ENCODE measurements at regions not wholly inside any gene's neighbourhood (a gene's known extent, or its start where the extent isn't known, plus 50 kb on each side); places are given as distances from the start of the nearest gene placed in this dataset.

- TF ChIP-seq CTCF (IDR thresholded peaks at IDR 0.05; ENCODE audit: low read length) (no peak), EZH2 (IDR thresholded peaks at IDR 0.05; ENCODE audit: borderline replicate concordance, low read length) (no peak)
- no peak overlapping the region for H3K27ac ChIP-seq (ENCODE audit: low read depth, low read length, poor library complexity, severe bottlenecking)
- H3F3A ChIP-seq (ENCODE audit: insufficient read depth, low read length): no peaks in the 10 kb centered on the region
These were observed 2370.7 kb downstream of the PCDH7 start for GRCh38 chr4:33090910-33091309.

GRCh38 chr4:33091961-33092360, 2371.8 kb downstream of the PCDH7 start:
- no peaks in the 10 kb centered on the region for H3K36me3 ChIP-seq (ENCODE audit: insufficient read depth, low read length)
- no peaks in the 10 kb centered on the region for H3K27me3 ChIP-seq (ENCODE audit: insufficient read depth, low read length)
- no peaks in the 10 kb centered on the region for H3K9me3 ChIP-seq (ENCODE audit: low read length)
- H3K9ac ChIP-seq (ENCODE audit: low read length): no peak overlapping the region
- no peak overlapping the region for H3K27ac ChIP-seq (ENCODE audit: low read depth, low read length, poor library complexity, severe bottlenecking)
- H3K9me2 ChIP-seq (ENCODE audit: low read depth, low read length): no peaks in the 10 kb centered on the region
- no peaks in the 10 kb centered on the region for H3F3A ChIP-seq (ENCODE audit: insufficient read depth, low read length)
- no peaks in the 10 kb centered on the region for H3K79me2 ChIP-seq (ENCODE audit: insufficient read depth, low read length)
- H3K4me2 ChIP-seq (ENCODE audit: low read length): no peak overlapping the region
- H2AFZ ChIP-seq (ENCODE audit: low read length): no peak overlapping the region
- no peak for TF ChIP-seq EZH2 (IDR thresholded peaks at IDR 0.05; ENCODE audit: borderline replicate concordance, low read length)
- H3K4me3 ChIP-seq (ENCODE audit: low read depth, low read length, poor library complexity, severe bottlenecking): no peak overlapping the region
- no peaks in the 10 kb centered on the region for H4K20me1 ChIP-seq (ENCODE audit: insufficient read depth, low read length)
- peaks cover 10% of the 10 kb centered on the region for H3K4me1 ChIP-seq (ENCODE audit: insufficient read depth, low read length, severe bottlenecking)

More at GRCh38 chr4:33090910-33091309, 2370.7 kb downstream of the PCDH7 start:
- no peaks in the 10 kb centered on the region for H4K20me1 ChIP-seq (ENCODE audit: insufficient read depth, low read length)
- H3K9me3 ChIP-seq (ENCODE audit: low read length): no peaks in the 10 kb centered on the region
- no peaks in the 10 kb centered on the region for H3K36me3 ChIP-seq (ENCODE audit: insufficient read depth, low read length)
- H2AFZ ChIP-seq (ENCODE audit: low read length): no peak overlapping the region
- no peaks in the 10 kb centered on the region for H3K9me2 ChIP-seq (ENCODE audit: low read depth, low read length)
- H3K4me3 ChIP-seq (ENCODE audit: low read depth, low read length, poor library complexity, severe bottlenecking): no peak overlapping the region
- H3K9ac ChIP-seq (ENCODE audit: low read length): no peak overlapping the region
- H3K4me2 ChIP-seq (ENCODE audit: low read length): no peak overlapping the region
- H3K79me2 ChIP-seq (ENCODE audit: insufficient read depth, low read length): no peaks in the 10 kb centered on the region
- peaks cover 10% of the 10 kb centered on the region for H3K4me1 ChIP-seq (ENCODE audit: insufficient read depth, low read length, severe bottlenecking)
- H3K27me3 ChIP-seq (ENCODE audit: insufficient read depth, low read length): no peaks in the 10 kb centered on the region

- H3K36me3 ChIP-seq (ENCODE audit: insufficient read depth, low read length): no peaks in the 10 kb centered on the region
- H3K79me2 ChIP-seq (ENCODE audit: insufficient read depth, low read length): no peaks in the 10 kb centered on the region
- no peaks in the 10 kb centered on the region for H3F3A ChIP-seq (ENCODE audit: insufficient read depth, low read length)
- H3K4me2 ChIP-seq (ENCODE audit: low read length): peak overlapping the region; percentile 61
- H3K4me1 ChIP-seq (ENCODE audit: insufficient read depth, low read length, severe bottlenecking): peaks cover 35% of the 10 kb centered on the region
- no peaks in the 10 kb centered on the region for H3K27me3 ChIP-seq (ENCODE audit: insufficient read depth, low read length)
- no peaks in the 10 kb centered on the region for H4K20me1 ChIP-seq (ENCODE audit: insufficient read depth, low read length)
- H3K4me3 ChIP-seq (ENCODE audit: low read depth, low read length, poor library complexity, severe bottlenecking): peak overlapping the region; percentile 36
- TF ChIP-seq EZH2 (IDR thresholded peaks at IDR 0.05; ENCODE audit: borderline replicate concordance, low read length): no peak
- TF ChIP-seq CTCF (IDR thresholded peaks at IDR 0.05; ENCODE audit: low read length): no peak
- no peaks in the 10 kb centered on the region for H3K9me3 ChIP-seq (ENCODE audit: low read length)
- H3K9me2 ChIP-seq (ENCODE audit: low read depth, low read length): no peaks in the 10 kb centered on the region
- H2AFZ ChIP-seq (ENCODE audit: low read length): no peak overlapping the region
- H3K9ac ChIP-seq (ENCODE audit: low read length): no peak overlapping the region; the same call in 1 of the 2 replicates
- H3K27ac ChIP-seq (ENCODE audit: low read depth, low read length, poor library complexity, severe bottlenecking): peak overlapping the region; percentile 84
These were observed 2384.1 kb downstream of the PCDH7 start for GRCh38 chr4:33104273-33104672.

- no peaks in the 10 kb centered on the region for H3K36me3 ChIP-seq (ENCODE audit: insufficient read depth, low read length)
- H2AFZ ChIP-seq (ENCODE audit: low read length): no peak overlapping the region
- no peaks in the 10 kb centered on the region for H3F3A ChIP-seq (ENCODE audit: insufficient read depth, low read length)
- peaks cover 32% of the 10 kb centered on the region for H3K4me1 ChIP-seq (ENCODE audit: insufficient read depth, low read length, severe bottlenecking)
- H3K9me3 ChIP-seq (ENCODE audit: low read length): no peaks in the 10 kb centered on the region
- no peak overlapping the region for H3K9ac ChIP-seq (ENCODE audit: low read length)
- no peak overlapping the region for H3K4me2 ChIP-seq (ENCODE audit: low read length)
- no peaks in the 10 kb centered on the region for H3K9me2 ChIP-seq (ENCODE audit: low read depth, low read length)
- H3K4me3 ChIP-seq (ENCODE audit: low read depth, low read length, poor library complexity, severe bottlenecking): no peak overlapping the region
- no peaks in the 10 kb centered on the region for H4K20me1 ChIP-seq (ENCODE audit: insufficient read depth, low read length)
- no peak overlapping the region for H3K27ac ChIP-seq (ENCODE audit: low read depth, low read length, poor library complexity, severe bottlenecking)
- H3K27me3 ChIP-seq (ENCODE audit: insufficient read depth, low read length): no peaks in the 10 kb centered on the region
- no peak for TF ChIP-seq CTCF (IDR thresholded peaks at IDR 0.05; ENCODE audit: low read length)
- TF ChIP-seq EZH2 (IDR thresholded peaks at IDR 0.05; ENCODE audit: borderline replicate concordance, low read length): no peak
- H3K79me2 ChIP-seq (ENCODE audit: insufficient read depth, low read length): no peaks in the 10 kb centered on the region
These were observed 2387.6 kb downstream of the PCDH7 start for GRCh38 chr4:33107814-33108213.

Data from OCI-LY1 (cell line).